Liver (tissue), 3 donors: ENCODE measurements at regions not wholly inside any gene's neighbourhood (a gene's known extent, or its start where the extent isn't known, plus 50 kb on each side); places are given as distances from the start of the nearest gene placed in this dataset.

ENCODE experiments used
- EGR1 ChIP-seq, 2 donors: IDR thresholded peaks; 2 replicates each; pipeline ENCODE4 v1.6.1; 2016 to 2018; ENCODE audit warnings: antibody characterized with exemption in 2 of 2, low read depth in 2 of 2
- GABPA ChIP-seq, 2 donors: IDR thresholded peaks in 1 of 2; conservative IDR thresholded peaks in 1 of 2; 2 replicates each; pipeline ENCODE4 v1.6.1; 2016; ENCODE audit warnings: antibody characterized with exemption in 2 of 2, mild to moderate bottlenecking in 1 of 2, moderate library complexity in 1 of 2
- HNF4A ChIP-seq, 2 donors: conservative IDR thresholded peaks; 2 replicates each; pipeline ENCODE4 v1.6.1; 2016; ENCODE audit warnings: antibody characterized with exemption in 2 of 2, mild to moderate bottlenecking in 2 of 2
- HNF4G ChIP-seq: IDR thresholded peaks from 2 replicates; pipeline ENCODE4 v1.6.1; 2016; ENCODE audit warnings: antibody characterized with exemption
- JUND ChIP-seq, 2 donors: IDR thresholded peaks; 2 replicates each; pipeline ENCODE4 v1.6.1; 2016; ENCODE audit warnings: antibody characterized with exemption in 2 of 2
- RAD21 ChIP-seq, 2 donors: IDR thresholded peaks; 2 replicates each; pipeline ENCODE4 v1.6.1; 2016; ENCODE audit warnings: antibody characterized with exemption in 2 of 2, mild to moderate bottlenecking in 2 of 2
- RXRA ChIP-seq, 2 donors: IDR thresholded peaks; 2 replicates each; pipeline ENCODE4 v1.6.1; 2017 to 2018; ENCODE audit warnings: antibody characterized with exemption in 2 of 2, mild to moderate bottlenecking in 1 of 2
- TAF1 ChIP-seq: conservative IDR thresholded peaks from 2 replicates; pipeline ENCODE4 v1.6.1; 2016; ENCODE audit warnings: antibody characterized with exemption, mild to moderate bottlenecking
- YY1 ChIP-seq: IDR thresholded peaks from 2 replicates; pipeline ENCODE4 v1.6.1; 2016; ENCODE audit warnings: antibody characterized with exemption, mild to moderate bottlenecking
- TF ChIP-seq, protein P1 (sequence below): fragments of 150-350 bp; IDR thresholded peaks from 2 replicates; pipeline ENCODE4 v1.5.1; 2017; ENCODE audit warnings: improper control_type of control experiment, low read depth, low read length; ENCODE audit not compliant: missing input control
- TF ChIP-seq, protein P2 (sequence below): IDR thresholded peaks from 2 replicates; pipeline ENCODE4 v1.6.1; 2016; ENCODE audit warnings: antibody characterized with exemption, mild to moderate bottlenecking
- TF ChIP-seq, protein P3 (sequence below): IDR thresholded peaks from 2 replicates; pipeline ENCODE4 v1.6.1; 2016; ENCODE audit warnings: antibody characterized with exemption
- donor health status: healthy.
- donor health status: healthy.

DNA sequence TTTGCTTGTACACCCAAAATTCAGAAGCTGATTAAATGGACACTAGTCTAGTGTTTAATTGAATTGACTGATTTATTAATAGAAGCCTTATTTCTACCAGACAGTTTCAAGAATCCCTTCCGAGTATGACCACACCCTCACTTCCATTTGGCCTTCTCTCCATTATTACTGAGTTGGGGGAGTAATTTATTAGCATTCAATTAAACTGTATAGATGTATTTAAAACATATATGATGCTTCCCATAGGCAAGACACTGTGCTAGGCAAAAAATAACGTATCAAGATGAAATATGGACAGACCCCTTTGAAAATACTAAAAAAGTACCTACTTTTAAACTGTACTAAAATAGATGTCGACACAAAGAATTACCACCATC, 112.9 kb upstream of the PHACTR1 start:
- TF ChIP-seq TAF1 (no peak), EGR1 (IDR thresholded peaks at IDR 0.05; ENCODE audit: low read depth in 2 of 2) (no peak), GABPA (IDR thresholded peaks at IDR 0.05 in 1 of 2, conservative IDR thresholded peaks at IDR 0.05 in 1 of 2) (no peak), JUND (IDR thresholded peaks at IDR 0.05) (no peak), YY1 (no peak), HNF4G (no peak), RAD21 (IDR thresholded peaks at IDR 0.05) (no peak), HNF4A (conservative IDR thresholded peaks at IDR 0.05) (no peak), RXRA (IDR thresholded peaks at IDR 0.05) (no peak)
- TF ChIP-seq, protein P1, sequence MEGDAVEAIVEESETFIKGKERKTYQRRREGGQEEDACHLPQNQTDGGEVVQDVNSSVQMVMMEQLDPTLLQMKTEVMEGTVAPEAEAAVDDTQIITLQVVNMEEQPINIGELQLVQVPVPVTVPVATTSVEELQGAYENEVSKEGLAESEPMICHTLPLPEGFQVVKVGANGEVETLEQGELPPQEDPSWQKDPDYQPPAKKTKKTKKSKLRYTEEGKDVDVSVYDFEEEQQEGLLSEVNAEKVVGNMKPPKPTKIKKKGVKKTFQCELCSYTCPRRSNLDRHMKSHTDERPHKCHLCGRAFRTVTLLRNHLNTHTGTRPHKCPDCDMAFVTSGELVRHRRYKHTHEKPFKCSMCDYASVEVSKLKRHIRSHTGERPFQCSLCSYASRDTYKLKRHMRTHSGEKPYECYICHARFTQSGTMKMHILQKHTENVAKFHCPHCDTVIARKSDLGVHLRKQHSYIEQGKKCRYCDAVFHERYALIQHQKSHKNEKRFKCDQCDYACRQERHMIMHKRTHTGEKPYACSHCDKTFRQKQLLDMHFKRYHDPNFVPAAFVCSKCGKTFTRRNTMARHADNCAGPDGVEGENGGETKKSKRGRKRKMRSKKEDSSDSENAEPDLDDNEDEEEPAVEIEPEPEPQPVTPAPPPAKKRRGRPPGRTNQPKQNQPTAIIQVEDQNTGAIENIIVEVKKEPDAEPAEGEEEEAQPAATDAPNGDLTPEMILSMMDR: no peak
- TF ChIP-seq, protein P2, sequence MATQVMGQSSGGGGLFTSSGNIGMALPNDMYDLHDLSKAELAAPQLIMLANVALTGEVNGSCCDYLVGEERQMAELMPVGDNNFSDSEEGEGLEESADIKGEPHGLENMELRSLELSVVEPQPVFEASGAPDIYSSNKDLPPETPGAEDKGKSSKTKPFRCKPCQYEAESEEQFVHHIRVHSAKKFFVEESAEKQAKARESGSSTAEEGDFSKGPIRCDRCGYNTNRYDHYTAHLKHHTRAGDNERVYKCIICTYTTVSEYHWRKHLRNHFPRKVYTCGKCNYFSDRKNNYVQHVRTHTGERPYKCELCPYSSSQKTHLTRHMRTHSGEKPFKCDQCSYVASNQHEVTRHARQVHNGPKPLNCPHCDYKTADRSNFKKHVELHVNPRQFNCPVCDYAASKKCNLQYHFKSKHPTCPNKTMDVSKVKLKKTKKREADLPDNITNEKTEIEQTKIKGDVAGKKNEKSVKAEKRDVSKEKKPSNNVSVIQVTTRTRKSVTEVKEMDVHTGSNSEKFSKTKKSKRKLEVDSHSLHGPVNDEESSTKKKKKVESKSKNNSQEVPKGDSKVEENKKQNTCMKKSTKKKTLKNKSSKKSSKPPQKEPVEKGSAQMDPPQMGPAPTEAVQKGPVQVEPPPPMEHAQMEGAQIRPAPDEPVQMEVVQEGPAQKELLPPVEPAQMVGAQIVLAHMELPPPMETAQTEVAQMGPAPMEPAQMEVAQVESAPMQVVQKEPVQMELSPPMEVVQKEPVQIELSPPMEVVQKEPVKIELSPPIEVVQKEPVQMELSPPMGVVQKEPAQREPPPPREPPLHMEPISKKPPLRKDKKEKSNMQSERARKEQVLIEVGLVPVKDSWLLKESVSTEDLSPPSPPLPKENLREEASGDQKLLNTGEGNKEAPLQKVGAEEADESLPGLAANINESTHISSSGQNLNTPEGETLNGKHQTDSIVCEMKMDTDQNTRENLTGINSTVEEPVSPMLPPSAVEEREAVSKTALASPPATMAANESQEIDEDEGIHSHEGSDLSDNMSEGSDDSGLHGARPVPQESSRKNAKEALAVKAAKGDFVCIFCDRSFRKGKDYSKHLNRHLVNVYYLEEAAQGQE: no peak
- TF ChIP-seq, protein P3, sequence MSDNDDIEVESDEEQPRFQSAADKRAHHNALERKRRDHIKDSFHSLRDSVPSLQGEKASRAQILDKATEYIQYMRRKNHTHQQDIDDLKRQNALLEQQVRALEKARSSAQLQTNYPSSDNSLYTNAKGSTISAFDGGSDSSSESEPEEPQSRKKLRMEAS: no peak
